ENCODE measurements at regions not wholly inside any gene's neighbourhood (a gene's known extent, or its start where the extent isn't known, plus 50 kb on each side); places are given as distances from the start of the nearest gene placed in this dataset.
"Not testable (repeated sequence)": the region's sequence is repeated elsewhere in the genome, so short reads cannot be mapped to it uniquely, and the experiment has no call there.

- Mint-ChIP-seq H3K4me3 (no peak overlapping the region), H3K27ac (no peak overlapping the region), H3K4me1 (ENCODE audit: low read depth) (no peaks in the 10 kb centered on the region), H3K9me3 (no peaks in the 10 kb centered on the region), H3K36me3 (no peaks in the 10 kb centered on the region), H3K27me3 (no peaks in the 10 kb centered on the region)
- no peak for DNase-seq
- ChIA-PET CTCF (interaction anchor here (1.0 kb wide), 1 partner anchor 215 kb away, joined by 3 read pairs; no protein-coding TSS in a partner anchor), POLR2A (no interaction called here)
- intact Hi-C loops (cut with micrococcal nuclease), result no loop called here
Observed at GRCh38 chr2:48204750-48205136, 109.7 kb upstream of the FOXN2 start.

- intact Hi-C loops (cut with micrococcal nuclease), result no loop called here
Observed at GRCh38 chr2:48205137-48205798, 109.2 kb upstream of the FOXN2 start.

GRCh38 chr2:48206056-48206656 is 108.3 kb upstream of the FOXN2 start:
- H3K36me3 Mint-ChIP-seq; H3K4me3 Mint-ChIP-seq; H3K9me3 Mint-ChIP-seq; H3K27me3 Mint-ChIP-seq; DNase-seq; H3K4me1 Mint-ChIP-seq (ENCODE audit: low read depth); CTCF ChIA-PET; POLR2A ChIA-PET; H3K27ac Mint-ChIP-seq; intact Hi-C loops (cut with micrococcal nuclease): not testable (repeated sequence)

More at GRCh38 chr2:48205137-48205798, 109.2 kb upstream of the FOXN2 start:
- Mint-ChIP-seq H3K36me3 (no peaks in the 10 kb centered on the region), H3K27me3 (no peaks in the 10 kb centered on the region), H3K4me1 (ENCODE audit: low read depth) (no peaks in the 10 kb centered on the region), H3K4me3 (no peak overlapping the region), H3K9me3 (no peaks in the 10 kb centered on the region), H3K27ac (no peak overlapping the region)
- ChIA-PET CTCF (interaction anchor here (1.0 kb wide), 1 partner anchor 214 kb away, joined by 3 read pairs; no protein-coding TSS in a partner anchor), POLR2A (no interaction called here)
- DNase-seq, result no peak

- intact Hi-C loops (cut with micrococcal nuclease), result no loop called here
- no peak for DNase-seq
- ChIA-PET POLR2A (no interaction called here), CTCF (no interaction called here)
- no peaks in the 10 kb centered on the region for H3K27me3 Mint-ChIP-seq
- H3K36me3 Mint-ChIP-seq, result no peaks in the 10 kb centered on the region
- no peak overlapping the region for H3K27ac Mint-ChIP-seq
- H3K9me3 Mint-ChIP-seq, result no peaks in the 10 kb centered on the region
- no peak overlapping the region for H3K4me3 Mint-ChIP-seq
- H3K4me1 Mint-ChIP-seq (ENCODE audit: low read depth), result no peaks in the 10 kb centered on the region
Observed at GRCh38 chr2:48207201-48207641, 107.3 kb upstream of the FOXN2 start.

- Mint-ChIP-seq H3K4me3 (no peak overlapping the region), H3K36me3 (no peaks in the 10 kb centered on the region)
- POLR2A ChIA-PET, result interaction anchor here (0.7 kb wide), 1 partner anchor 9 kb away, joined by 4 read pairs; no protein-coding TSS in a partner anchor
Observed at GRCh38 chr2:48207851-48208250, 106.6 kb upstream of the FOXN2 start.

GRCh38 chr2:48209214-48209885 is 105.1 kb upstream of the FOXN2 start:
- Mint-ChIP-seq H3K27ac (no peak overlapping the region), H3K4me3 (no peak overlapping the region), H3K36me3 (no peaks in the 10 kb centered on the region), H3K4me1 (ENCODE audit: low read depth) (no peaks in the 10 kb centered on the region), H3K9me3 (no peaks in the 10 kb centered on the region), H3K27me3 (no peaks in the 10 kb centered on the region)
- intact Hi-C loops (cut with micrococcal nuclease), result no loop called here
- CTCF ChIA-PET, result no interaction called here
- DNase-seq, result no peak
- POLR2A ChIA-PET, result no interaction called here

More at GRCh38 chr2:48207851-48208250, 106.6 kb upstream of the FOXN2 start:
- no peak overlapping the region for H3K27ac Mint-ChIP-seq
- H3K9me3 Mint-ChIP-seq, result no peaks in the 10 kb centered on the region
- H3K27me3 Mint-ChIP-seq, result no peaks in the 10 kb centered on the region
- intact Hi-C loops (cut with micrococcal nuclease), result no loop called here
- no peaks in the 10 kb centered on the region for H3K4me1 Mint-ChIP-seq (ENCODE audit: low read depth)
- CTCF ChIA-PET, result no interaction called here
- DNase-seq, result no peak

GRCh38 chr2:48210189-48210588 is 104.3 kb upstream of the FOXN2 start:
- CTCF ChIA-PET, result no interaction called here
- POLR2A ChIA-PET, result no interaction called here
- Mint-ChIP-seq H3K4me3 (no peak overlapping the region), H3K4me1 (ENCODE audit: low read depth) (no peaks in the 10 kb centered on the region), H3K27ac (no peak overlapping the region), H3K36me3 (no peaks in the 10 kb centered on the region), H3K27me3 (no peaks in the 10 kb centered on the region), H3K9me3 (no peaks in the 10 kb centered on the region)
- no peak for DNase-seq
- intact Hi-C loops (cut with micrococcal nuclease), result no loop called here

- H3K27me3 Mint-ChIP-seq, result no peaks in the 10 kb centered on the region
- ChIA-PET CTCF (no interaction called here), POLR2A (no interaction called here)
- intact Hi-C loops (cut with micrococcal nuclease), result no loop called here
- no peaks in the 10 kb centered on the region for H3K36me3 Mint-ChIP-seq
- no peak overlapping the region for H3K27ac Mint-ChIP-seq
- no peak for DNase-seq
- no peaks in the 10 kb centered on the region for H3K9me3 Mint-ChIP-seq
- no peaks in the 10 kb centered on the region for H3K4me1 Mint-ChIP-seq (ENCODE audit: low read depth)
- no peak overlapping the region for H3K4me3 Mint-ChIP-seq
Observed at GRCh38 chr2:48213646-48214045, 100.8 kb upstream of the FOXN2 start.

GRCh38 chr2:48218169-48218568 is 96.3 kb upstream of the FOXN2 start:
- CTCF ChIA-PET, result no interaction called here
- no peaks in the 10 kb centered on the region for H3K27me3 Mint-ChIP-seq
- POLR2A ChIA-PET, result no interaction called here
- no peak for DNase-seq
- H3K4me3 Mint-ChIP-seq, result no peak overlapping the region
- no peaks in the 10 kb centered on the region for H3K36me3 Mint-ChIP-seq
- no peaks in the 10 kb centered on the region for H3K9me3 Mint-ChIP-seq
- H3K27ac Mint-ChIP-seq, result no peak overlapping the region
- H3K4me1 Mint-ChIP-seq (ENCODE audit: low read depth), result peaks cover 2% of the 10 kb centered on the region
- intact Hi-C loops (cut with micrococcal nuclease), result no loop called here

- H3K4me3 Mint-ChIP-seq, result no peak overlapping the region
- no peaks in the 10 kb centered on the region for H3K36me3 Mint-ChIP-seq
- no peaks in the 10 kb centered on the region for H3K9me3 Mint-ChIP-seq
- no peaks in the 10 kb centered on the region for H3K27me3 Mint-ChIP-seq
- POLR2A ChIA-PET, result no interaction called here
- intact Hi-C loops (cut with micrococcal nuclease), result no loop called here
- CTCF ChIA-PET, result no interaction called here
- H3K27ac Mint-ChIP-seq, result no peak overlapping the region
- H3K4me1 Mint-ChIP-seq (ENCODE audit: low read depth), result peaks cover 2% of the 10 kb centered on the region
- DNase-seq, result no peak
Observed at GRCh38 chr2:48219234-48219554, 95.3 kb upstream of the FOXN2 start.

- ChIA-PET CTCF (no interaction called here), POLR2A (no interaction called here)
- no peak overlapping the region for H3K4me3 Mint-ChIP-seq
- no peak overlapping the region for H3K27ac Mint-ChIP-seq
- H3K36me3 Mint-ChIP-seq, result no peaks in the 10 kb centered on the region
- H3K9me3 Mint-ChIP-seq, result no peaks in the 10 kb centered on the region
- intact Hi-C loops (cut with micrococcal nuclease), result no loop called here
- H3K4me1 Mint-ChIP-seq (ENCODE audit: low read depth), result peaks cover 2% of the 10 kb centered on the region
- no peaks in the 10 kb centered on the region for H3K27me3 Mint-ChIP-seq
- no peak for DNase-seq
Observed at GRCh38 chr2:48219555-48220436, 94.7 kb upstream of the FOXN2 start.

GRCh38 chr2:48220501-48220900 is 94.0 kb upstream of the FOXN2 start:
- H3K4me1 Mint-ChIP-seq (ENCODE audit: low read depth), result peaks cover 2% of the 10 kb centered on the region
- no peak for DNase-seq
- H3K27me3 Mint-ChIP-seq, result no peaks in the 10 kb centered on the region
- intact Hi-C loops (cut with micrococcal nuclease), result no loop called here
- CTCF ChIA-PET, result no interaction called here
- H3K27ac Mint-ChIP-seq, result no peak overlapping the region
- no peaks in the 10 kb centered on the region for H3K36me3 Mint-ChIP-seq
- POLR2A ChIA-PET, result no interaction called here
- H3K4me3 Mint-ChIP-seq, result no peak overlapping the region
- no peaks in the 10 kb centered on the region for H3K9me3 Mint-ChIP-seq
